UCSD-AML1 (cell line): ENCODE measurements at regions not wholly inside any gene's neighbourhood (a gene's known extent, or its start where the extent isn't known, plus 50 kb on each side); places are given as distances from the start of the nearest gene placed in this dataset.

Experiments
- DNase-seq: peaks from one replicate; lab custom pipeline; 2025; ENCODE audit not compliant: unreplicated experiment; lab: John Stamatoyannopoulos, UW

DNA sequence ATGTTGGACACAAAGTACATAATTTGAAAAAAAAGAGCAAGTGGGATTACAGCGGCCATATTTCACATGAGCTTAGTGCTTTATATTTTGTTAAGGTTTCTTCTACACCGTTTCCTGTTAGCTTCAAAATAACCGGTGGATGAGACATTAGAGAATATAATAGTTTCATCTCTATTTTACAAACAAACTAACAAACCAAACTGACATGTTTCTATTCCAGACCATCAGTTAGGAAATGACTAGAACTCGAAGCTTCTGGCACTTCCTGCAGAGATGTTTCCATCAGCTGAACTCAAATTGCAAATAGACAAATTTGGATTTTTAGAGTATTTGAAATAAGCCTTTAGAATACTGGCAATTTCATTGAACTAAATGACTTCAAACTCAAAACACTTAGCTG lies 86.5 kb downstream of the MTRR start:
- no peak for DNase-seq

DNA sequence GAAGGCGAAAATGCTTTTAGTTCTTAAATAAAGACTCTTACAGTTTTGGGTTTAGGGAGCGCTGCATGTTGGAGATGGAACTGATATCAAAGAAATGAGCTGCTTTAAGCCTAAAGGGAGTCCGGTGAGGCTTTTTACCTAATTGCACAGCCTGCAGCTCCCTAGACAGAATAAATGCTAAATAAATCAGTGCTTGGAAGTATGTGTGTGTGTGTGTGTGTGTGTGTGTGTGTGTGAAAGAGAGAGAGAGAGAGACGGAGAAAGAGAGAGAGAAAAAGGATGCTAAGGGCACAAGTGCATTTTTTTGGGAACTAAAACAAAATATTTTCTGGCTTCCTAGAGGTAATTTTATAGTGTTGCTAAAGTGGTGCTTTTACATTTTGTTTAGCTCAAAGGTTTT lies 88.4 kb downstream of the MTRR start:
- DNase-seq, result no peak

GRCh38 chr5:7960142-7960541 lies 91.2 kb downstream of the MTRR start:
- DNase-seq, result no peak

GRCh38 chr5:7961540-7961939 lies 92.6 kb downstream of the MTRR start:
- DNase-seq, result no peak

- no peak for DNase-seq
Measured at GRCh38 chr5:7970816-7971215, 101.9 kb downstream of the MTRR start.

DNA sequence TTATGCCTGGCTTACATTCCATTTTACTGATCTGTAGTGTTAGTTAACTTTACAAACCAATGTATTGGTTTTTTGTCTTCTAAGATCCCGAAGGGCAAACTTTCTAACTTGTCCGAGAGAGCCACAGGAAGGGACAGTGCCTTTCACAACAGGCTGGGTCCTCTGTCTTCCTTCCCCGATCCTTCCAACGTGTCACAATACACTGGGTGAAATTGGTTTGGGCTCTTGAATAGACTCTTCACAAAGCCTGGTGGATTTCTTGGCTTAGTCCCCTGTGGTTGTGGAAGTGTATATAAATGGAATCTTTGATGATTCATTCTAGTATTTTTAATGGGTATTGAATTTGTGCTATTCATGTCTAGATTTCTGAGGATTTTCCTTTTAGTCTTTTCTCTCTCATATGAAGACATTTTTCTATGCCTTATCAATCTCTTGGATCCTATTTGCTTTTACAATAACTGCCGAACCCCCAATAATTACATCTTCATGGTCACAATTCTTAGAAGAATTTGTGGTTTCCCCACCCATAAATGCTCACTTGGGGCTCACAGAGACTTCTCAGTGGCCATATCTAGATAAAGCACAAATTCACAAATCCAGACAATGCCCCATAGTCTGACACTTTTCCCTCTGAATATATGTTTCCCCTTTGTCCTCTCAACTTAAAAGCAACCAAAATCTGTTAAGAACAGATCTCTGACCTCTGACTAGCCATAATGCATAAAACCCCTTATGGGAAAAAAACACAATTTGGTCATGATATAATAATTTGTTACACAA lies 107.7 kb downstream of the MTRR start:
- no peak for DNase-seq

DNA sequence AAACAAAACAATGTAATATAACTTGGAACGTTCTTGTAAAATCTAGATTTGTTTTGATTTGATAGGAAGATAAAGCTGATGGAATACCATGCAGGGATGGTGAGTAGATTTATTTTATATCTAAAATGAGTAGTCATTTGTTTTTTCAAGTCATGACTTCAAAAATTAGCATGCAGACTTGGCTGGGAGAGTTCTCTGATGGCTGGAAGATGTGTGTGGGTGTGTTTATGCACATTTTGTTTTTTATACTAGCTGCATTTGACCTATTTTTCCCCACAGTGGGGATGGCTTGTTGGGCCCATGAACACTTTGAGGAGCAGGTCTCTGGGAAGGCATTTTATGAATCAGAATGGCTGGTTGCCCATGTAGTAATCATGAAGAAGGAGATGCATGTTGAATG lies 109.2 kb downstream of the MTRR start:
- DNase-seq, result no peak

- DNase-seq, result no peak
Measured at GRCh38 chr5:7978991-7979390, 110.0 kb downstream of the MTRR start.

- no peak for DNase-seq
Measured at GRCh38 chr5:7980881-7981280, 111.9 kb downstream of the MTRR start.

DNA sequence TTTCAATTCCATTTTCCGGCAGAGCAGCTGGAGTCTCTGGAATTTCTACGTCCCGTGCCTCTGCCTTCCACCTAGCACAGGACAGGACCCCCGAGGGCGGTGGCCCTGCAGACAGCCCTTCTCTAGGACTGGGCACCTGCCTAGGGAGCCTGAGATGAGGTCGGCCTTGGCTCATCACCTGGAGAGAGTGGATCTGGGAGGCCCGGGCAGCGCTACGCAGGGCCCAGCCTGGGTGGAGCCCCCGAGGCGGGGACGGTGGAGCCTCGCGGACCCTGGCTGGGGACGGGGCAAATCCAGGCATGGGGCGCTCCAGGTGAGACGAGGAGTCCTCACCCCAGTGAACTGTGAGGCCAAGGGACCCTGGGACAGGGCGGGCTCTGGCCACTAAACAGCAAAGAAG lies 114.5 kb downstream of the MTRR start:
- DNase-seq, result no peak

DNA sequence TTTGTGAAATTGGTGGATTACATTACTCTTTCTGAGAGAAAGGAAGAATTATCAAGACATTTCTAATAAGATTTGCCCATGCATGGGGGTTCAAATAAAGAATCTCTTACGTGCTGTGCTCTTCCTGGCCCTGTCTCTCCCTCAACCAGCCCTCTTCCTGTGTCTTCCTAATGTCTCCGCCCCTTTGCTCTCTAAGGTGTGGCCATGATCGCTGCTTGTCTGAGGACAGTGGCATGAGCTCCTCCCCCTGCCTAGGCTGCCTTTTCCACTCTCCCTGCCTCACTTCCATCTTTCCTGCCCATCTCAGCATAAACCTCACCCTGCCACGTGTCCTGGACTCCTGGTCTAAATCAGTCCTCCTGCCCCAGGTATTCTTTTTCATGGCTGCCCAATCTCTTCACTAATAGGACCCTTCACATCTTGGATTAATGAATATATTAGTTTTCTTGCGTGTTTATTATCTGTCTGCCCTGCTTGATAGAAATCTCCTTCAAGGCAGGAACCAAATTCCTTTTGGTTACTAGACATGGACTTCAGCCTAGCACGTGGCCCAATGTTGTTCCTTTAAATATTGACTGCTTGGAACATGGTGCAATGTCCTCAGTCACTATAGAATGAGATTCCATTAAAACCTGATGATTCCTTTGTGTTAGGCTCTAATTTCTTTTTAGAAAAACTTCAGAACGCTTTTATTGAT lies 122.3 kb downstream of the MTRR start:
- no peak for DNase-seq

GRCh38 chr5:7995688-7996294 lies 126.8 kb downstream of the MTRR start:
- no peak for DNase-seq

- DNase-seq, result no peak
Measured at GRCh38 chr5:8005416-8005815, 136.5 kb downstream of the MTRR start.

DNA sequence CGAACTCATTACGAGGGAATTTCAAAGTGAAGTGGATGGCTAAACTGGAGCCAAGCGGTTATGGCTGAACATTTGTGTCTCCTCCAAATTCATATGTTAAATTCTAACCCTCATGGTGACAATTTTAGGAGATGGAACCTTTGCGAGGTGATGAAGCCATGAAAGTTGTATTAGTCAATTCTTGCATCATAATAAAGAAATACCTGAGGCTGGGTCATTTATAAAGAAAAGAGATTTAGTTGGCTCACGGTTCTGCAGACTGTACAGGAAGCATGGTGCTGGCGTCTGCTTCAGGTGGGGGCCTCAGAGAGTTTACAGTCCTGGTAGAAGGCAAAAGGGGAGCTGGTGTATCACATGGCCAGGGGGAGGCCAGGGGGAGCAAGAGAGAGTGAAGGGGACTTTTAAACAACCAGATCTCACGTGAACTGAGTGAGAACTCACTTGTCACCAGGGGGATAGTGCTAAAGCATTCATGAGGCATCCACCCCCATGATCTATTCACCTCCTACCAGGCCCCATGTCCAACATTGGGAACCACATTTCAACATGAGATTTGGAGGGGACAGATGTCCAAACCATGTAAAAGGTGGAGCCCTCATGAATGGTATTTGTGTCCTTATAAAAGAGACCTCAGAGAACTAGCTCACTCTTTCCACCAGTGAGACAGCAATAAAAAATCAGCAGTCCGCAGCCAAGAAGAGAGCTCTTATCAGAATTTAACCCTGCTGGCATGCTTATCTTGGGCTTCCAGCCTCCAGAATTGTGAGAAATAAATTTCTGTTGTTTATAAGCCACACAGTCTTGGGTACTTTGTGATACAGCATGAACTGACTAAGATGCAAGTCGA lies 143.4 kb downstream of the MTRR start:
- no peak for DNase-seq

- no peak for DNase-seq
Measured at GRCh38 chr5:8013948-8014710, 145.2 kb downstream of the MTRR start.

- DNase-seq, result no peak
Measured at GRCh38 chr5:8019719-8020218, 150.8 kb downstream of the MTRR start.

- DNase-seq, result no peak
Measured at GRCh38 chr5:8020861-8021514, 152.0 kb downstream of the MTRR start.

DNA sequence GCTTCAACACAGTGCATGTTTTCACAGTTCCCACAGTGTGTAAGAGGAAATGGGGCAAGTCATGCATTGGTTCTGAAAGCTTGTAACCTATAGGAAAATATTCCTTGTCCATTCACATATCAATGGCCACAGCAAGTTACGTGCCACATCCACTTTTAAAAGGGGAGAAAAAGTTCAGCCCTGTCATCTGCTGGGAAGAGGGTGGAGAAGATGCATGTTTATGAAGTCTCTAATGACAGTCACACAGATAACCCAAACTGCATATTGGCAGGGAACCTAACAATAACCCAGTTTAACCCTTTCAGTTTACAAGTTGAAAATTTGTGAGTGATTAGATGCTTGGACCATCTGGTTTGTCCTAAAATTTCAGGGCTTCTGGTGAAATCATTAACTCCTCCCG lies 159.3 kb downstream of the MTRR start:
- DNase-seq, result no peak

GRCh38 chr5:8033261-8033660 lies 164.3 kb downstream of the MTRR start:
- no peak for DNase-seq

- no peak for DNase-seq
Measured at GRCh38 chr5:8034852-8035251, 165.9 kb downstream of the MTRR start.
